Type B pancreatic cell (in vitro differentiated cells): ENCODE measurements at regions not wholly inside any gene's neighbourhood (a gene's known extent, or its start where the extent isn't known, plus 50 kb on each side); places are given as distances from the start of the nearest gene placed in this dataset.

ENCODE experiments used
- DNase-seq: peaks from one replicate; pipeline ENCODE4 v3.0.0; 2021; ENCODE audit warnings: mixed read lengths; ENCODE audit not compliant: unreplicated experiment; ENCODE audit errors: extremely low spot score
- H3K27ac Mint-ChIP-seq: 2 replicates; pipeline ENCODE4 v1.8.0; 2021; ENCODE audit warnings: mild to moderate bottlenecking, mixed read lengths
- H3K27me3 Mint-ChIP-seq: 2 replicates; pipeline ENCODE4 v1.8.0; 2021; ENCODE audit warnings: mixed read lengths
- H3K36me3 Mint-ChIP-seq: 2 replicates; pipeline ENCODE4 v1.8.0; 2021; ENCODE audit warnings: mixed read lengths
- H3K4me1 Mint-ChIP-seq: one replicate; pipeline ENCODE4 v1.8.0; 2021; ENCODE audit warnings: mixed read lengths; ENCODE audit not compliant: unreplicated experiment
- H3K4me3 Mint-ChIP-seq: 2 replicates; pipeline ENCODE4 v1.8.0; 2021; ENCODE audit warnings: mild to moderate bottlenecking, mixed read lengths
- H3K9me3 Mint-ChIP-seq: 2 replicates; pipeline ENCODE4 v1.8.0; 2021; ENCODE audit warnings: mixed read lengths
- CTCF ChIP-seq: fragments of 200-600 bp; sonication (generic); conservative IDR thresholded peaks from 2 replicates; pipeline ENCODE4 v1.5.0; 2021; ENCODE audit warnings: antibody characterized with exemption, mild to moderate bottlenecking

GRCh38 chr12:118467641-118468305, 91.4 kb downstream of the SUDS3 start:
- DNase-seq = no peak
- H3K27me3 Mint-ChIP-seq = no peaks in the 10 kb centered on the region

GRCh38 chr12:118472940-118473339, 96.6 kb downstream of the SUDS3 start:
- Mint-ChIP-seq H3K4me1 (no peaks in the 10 kb centered on the region), H3K9me3 (no peaks in the 10 kb centered on the region), H3K36me3 (no peaks in the 10 kb centered on the region), H3K27ac (no peak overlapping the region), H3K4me3 (no peak overlapping the region), H3K27me3 (peaks cover 3% of the 10 kb centered on the region)
- DNase-seq = no peak
- TF ChIP-seq CTCF = no peak

More at GRCh38 chr12:118467641-118468305, 91.4 kb downstream of the SUDS3 start:
- no peak for TF ChIP-seq CTCF
- no peak overlapping the region for H3K27ac Mint-ChIP-seq
- no peaks in the 10 kb centered on the region for H3K36me3 Mint-ChIP-seq
- H3K9me3 Mint-ChIP-seq = no peaks in the 10 kb centered on the region
- H3K4me3 Mint-ChIP-seq = no peak overlapping the region
- no peaks in the 10 kb centered on the region for H3K4me1 Mint-ChIP-seq

DNA sequence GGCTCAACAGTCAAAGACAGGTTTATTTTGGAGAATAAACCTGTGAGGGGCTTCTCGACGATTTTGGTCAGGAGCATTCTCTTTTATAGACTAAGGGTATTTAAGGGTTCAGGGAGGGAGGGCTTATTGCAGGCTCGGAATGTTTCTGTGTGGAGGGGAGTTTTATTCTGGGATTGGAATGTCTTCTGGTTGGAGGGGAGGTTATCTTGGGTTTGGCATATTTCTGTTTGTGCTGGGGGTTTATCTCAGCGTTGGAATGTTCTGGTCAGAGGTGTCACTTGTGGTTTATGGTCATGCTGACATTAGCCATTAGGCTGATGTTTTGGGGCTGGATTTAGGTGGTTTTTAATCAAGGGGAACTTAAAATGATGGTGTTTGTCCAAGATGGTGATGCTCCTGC, 103.9 kb downstream of the SUDS3 start:
- H3K27ac Mint-ChIP-seq = no peak overlapping the region
- no peaks in the 10 kb centered on the region for H3K27me3 Mint-ChIP-seq
- H3K4me3 Mint-ChIP-seq = no peak overlapping the region
- H3K4me1 Mint-ChIP-seq = no peaks in the 10 kb centered on the region
- no peak for DNase-seq
- no peak for TF ChIP-seq CTCF
- H3K9me3 Mint-ChIP-seq = no peaks in the 10 kb centered on the region
- no peaks in the 10 kb centered on the region for H3K36me3 Mint-ChIP-seq

DNA sequence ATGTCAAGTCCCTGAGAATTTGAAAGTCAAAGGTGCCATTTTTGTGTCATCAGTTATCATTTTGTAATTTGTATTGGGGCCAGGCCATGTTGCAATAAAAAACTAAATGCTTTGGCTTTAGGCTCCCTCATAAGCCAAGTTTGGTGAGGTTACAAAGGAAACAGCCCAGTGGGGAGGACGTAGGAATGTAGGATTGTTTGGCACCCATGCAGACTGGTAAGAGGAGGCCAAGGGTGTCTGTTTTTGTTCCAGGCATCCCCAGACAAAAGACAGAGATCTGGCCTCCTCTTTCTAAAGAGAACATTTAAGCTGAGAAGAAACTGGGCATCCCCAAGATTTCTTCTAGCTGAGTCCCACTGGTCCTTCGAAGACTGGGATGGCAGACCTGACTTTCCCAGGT, 111.7 kb downstream of the SUDS3 start:
- no peak for TF ChIP-seq CTCF
- H3K36me3 Mint-ChIP-seq = no peaks in the 10 kb centered on the region
- H3K9me3 Mint-ChIP-seq = no peaks in the 10 kb centered on the region
- no peak overlapping the region for H3K27ac Mint-ChIP-seq
- DNase-seq = no peak
- H3K27me3 Mint-ChIP-seq = peaks cover 7% of the 10 kb centered on the region
- H3K4me3 Mint-ChIP-seq = no peak overlapping the region
- no peaks in the 10 kb centered on the region for H3K4me1 Mint-ChIP-seq

- Mint-ChIP-seq H3K9me3 (no peaks in the 10 kb centered on the region), H3K4me3 (no peak overlapping the region), H3K36me3 (no peaks in the 10 kb centered on the region), H3K4me1 (no peaks in the 10 kb centered on the region), H3K27ac (no peak overlapping the region), H3K27me3 (peaks cover 7% of the 10 kb centered on the region)
- DNase-seq = no peak
- no peak for TF ChIP-seq CTCF
Measured at GRCh38 chr12:118493962-118494361, 117.6 kb downstream of the SUDS3 start.

- Mint-ChIP-seq H3K36me3 (no peaks in the 10 kb centered on the region), H3K4me3 (no peak overlapping the region), H3K9me3 (no peaks in the 10 kb centered on the region), H3K27ac (no peak overlapping the region), H3K4me1 (no peaks in the 10 kb centered on the region), H3K27me3 (peaks cover 7% of the 10 kb centered on the region)
- DNase-seq = no peak
- TF ChIP-seq CTCF = no peak
Measured at GRCh38 chr12:118494776-118495175, 118.4 kb downstream of the SUDS3 start.
